ENCODE measurements at regions not wholly inside any gene's neighbourhood (a gene's known extent, or its start where the extent isn't known, plus 50 kb on each side); places are given as distances from the start of the nearest gene placed in this dataset.

- H3K4me1 ChIP-seq (ENCODE audit: control insufficient read depth, insufficient read depth, low read length, unreplicated experiment): peaks cover 16% of the 10 kb centered on the region
- H3K27me3 ChIP-seq (ENCODE audit: insufficient read depth, low read length): no peaks in the 10 kb centered on the region
- no peak overlapping the region for H2AFZ ChIP-seq (ENCODE audit: low read length, unreplicated experiment)
- no peak overlapping the region for H3K4me3 ChIP-seq (ENCODE audit: low read depth, low read length)
- H3K36me3 ChIP-seq (ENCODE audit: insufficient read depth, low read length): no peaks in the 10 kb centered on the region
- H3K79me2 ChIP-seq (ENCODE audit: control insufficient read depth, insufficient read depth, low read length, unreplicated experiment): no peaks in the 10 kb centered on the region
- no peak overlapping the region for H3K27ac ChIP-seq (ENCODE audit: low read depth, low read length)
Observed at GRCh38 chr13:40434516-40435397, 231.7 kb downstream of the FOXO1 start.

GRCh38 chr13:40438022-40438680 lies 228.3 kb downstream of the FOXO1 start:
- no peaks in the 10 kb centered on the region for H3K79me2 ChIP-seq (ENCODE audit: control insufficient read depth, insufficient read depth, low read length, unreplicated experiment)
- H3K36me3 ChIP-seq (ENCODE audit: insufficient read depth, low read length): no peaks in the 10 kb centered on the region
- H3K27ac ChIP-seq (ENCODE audit: low read depth, low read length): peak overlapping the region; percentile 63
- peak overlapping the region; percentile 64 for H3K4me3 ChIP-seq (ENCODE audit: low read depth, low read length)
- H3K27me3 ChIP-seq (ENCODE audit: insufficient read depth, low read length): no peaks in the 10 kb centered on the region
- peak overlapping the region; percentile 91 for H2AFZ ChIP-seq (ENCODE audit: low read length, unreplicated experiment)
- H3K4me1 ChIP-seq (ENCODE audit: control insufficient read depth, insufficient read depth, low read length, unreplicated experiment): peaks cover 37% of the 10 kb centered on the region

- Histone ChIP-seq H3K4me1 (ENCODE audit: control insufficient read depth, insufficient read depth, low read length, unreplicated experiment) (peaks cover 37% of the 10 kb centered on the region), H3K36me3 (ENCODE audit: insufficient read depth, low read length) (no peaks in the 10 kb centered on the region), H3K27me3 (ENCODE audit: insufficient read depth, low read length) (no peaks in the 10 kb centered on the region), H3K79me2 (ENCODE audit: control insufficient read depth, insufficient read depth, low read length, unreplicated experiment) (no peaks in the 10 kb centered on the region), H3K4me3 (ENCODE audit: low read depth, low read length) (peak overlapping the region; percentile 64), H3K27ac (ENCODE audit: low read depth, low read length) (peak overlapping the region; percentile 63), H2AFZ (ENCODE audit: low read length, unreplicated experiment) (peak overlapping the region; percentile 91)
Observed at GRCh38 chr13:40438999-40439797, 227.2 kb downstream of the FOXO1 start.

GRCh38 chr13:40439928-40440327 lies 226.5 kb downstream of the FOXO1 start:
- peaks cover 37% of the 10 kb centered on the region for H3K4me1 ChIP-seq (ENCODE audit: control insufficient read depth, insufficient read depth, low read length, unreplicated experiment)
- no peaks in the 10 kb centered on the region for H3K27me3 ChIP-seq (ENCODE audit: insufficient read depth, low read length)
- no peak overlapping the region for H3K27ac ChIP-seq (ENCODE audit: low read depth, low read length)
- H2AFZ ChIP-seq (ENCODE audit: low read length, unreplicated experiment): peak overlapping the region; percentile 91
- no peak overlapping the region for H3K4me3 ChIP-seq (ENCODE audit: low read depth, low read length)
- H3K79me2 ChIP-seq (ENCODE audit: control insufficient read depth, insufficient read depth, low read length, unreplicated experiment): no peaks in the 10 kb centered on the region
- H3K36me3 ChIP-seq (ENCODE audit: insufficient read depth, low read length): no peaks in the 10 kb centered on the region

GRCh38 chr13:40440990-40441820 lies 225.2 kb downstream of the FOXO1 start:
- no peaks in the 10 kb centered on the region for H3K36me3 ChIP-seq (ENCODE audit: insufficient read depth, low read length)
- no peak overlapping the region for H2AFZ ChIP-seq (ENCODE audit: low read length, unreplicated experiment)
- no peaks in the 10 kb centered on the region for H3K79me2 ChIP-seq (ENCODE audit: control insufficient read depth, insufficient read depth, low read length, unreplicated experiment)
- peaks cover 37% of the 10 kb centered on the region for H3K4me1 ChIP-seq (ENCODE audit: control insufficient read depth, insufficient read depth, low read length, unreplicated experiment)
- no peaks in the 10 kb centered on the region for H3K27me3 ChIP-seq (ENCODE audit: insufficient read depth, low read length)
- peak overlapping the region; percentile 37 for H3K27ac ChIP-seq (ENCODE audit: low read depth, low read length)
- H3K4me3 ChIP-seq (ENCODE audit: low read depth, low read length): no peak overlapping the region

- Histone ChIP-seq H2AFZ (ENCODE audit: low read length, unreplicated experiment) (no peak overlapping the region), H3K4me1 (ENCODE audit: control insufficient read depth, insufficient read depth, low read length, unreplicated experiment) (peaks cover 37% of the 10 kb centered on the region), H3K36me3 (ENCODE audit: insufficient read depth, low read length) (no peaks in the 10 kb centered on the region), H3K4me3 (ENCODE audit: low read depth, low read length) (no peak overlapping the region), H3K27ac (ENCODE audit: low read depth, low read length) (no peak overlapping the region), H3K79me2 (ENCODE audit: control insufficient read depth, insufficient read depth, low read length, unreplicated experiment) (no peaks in the 10 kb centered on the region), H3K27me3 (ENCODE audit: insufficient read depth, low read length) (no peaks in the 10 kb centered on the region)
Observed at GRCh38 chr13:40442231-40442630, 224.2 kb downstream of the FOXO1 start.

- no peaks in the 10 kb centered on the region for H3K27me3 ChIP-seq (ENCODE audit: insufficient read depth, low read length)
- no peak overlapping the region for H2AFZ ChIP-seq (ENCODE audit: low read length, unreplicated experiment)
- peaks cover 35% of the 10 kb centered on the region for H3K4me1 ChIP-seq (ENCODE audit: control insufficient read depth, insufficient read depth, low read length, unreplicated experiment)
- no peak overlapping the region for H3K4me3 ChIP-seq (ENCODE audit: low read depth, low read length)
- no peaks in the 10 kb centered on the region for H3K79me2 ChIP-seq (ENCODE audit: control insufficient read depth, insufficient read depth, low read length, unreplicated experiment)
- H3K27ac ChIP-seq (ENCODE audit: low read depth, low read length): no peak overlapping the region
- H3K36me3 ChIP-seq (ENCODE audit: insufficient read depth, low read length): no peaks in the 10 kb centered on the region
Observed at GRCh38 chr13:40442826-40443225, 223.6 kb downstream of the FOXO1 start.

- no peak overlapping the region for H3K27ac ChIP-seq (ENCODE audit: low read depth, low read length)
- no peak overlapping the region for H2AFZ ChIP-seq (ENCODE audit: low read length, unreplicated experiment)
- no peak overlapping the region for H3K4me3 ChIP-seq (ENCODE audit: low read depth, low read length)
- H3K27me3 ChIP-seq (ENCODE audit: insufficient read depth, low read length): no peaks in the 10 kb centered on the region
- H3K79me2 ChIP-seq (ENCODE audit: control insufficient read depth, insufficient read depth, low read length, unreplicated experiment): no peaks in the 10 kb centered on the region
- H3K4me1 ChIP-seq (ENCODE audit: control insufficient read depth, insufficient read depth, low read length, unreplicated experiment): peaks cover 25% of the 10 kb centered on the region
- H3K36me3 ChIP-seq (ENCODE audit: insufficient read depth, low read length): no peaks in the 10 kb centered on the region
Observed at GRCh38 chr13:40444241-40444640, 222.2 kb downstream of the FOXO1 start.

- no peak overlapping the region for H3K27ac ChIP-seq (ENCODE audit: low read depth, low read length)
- H3K79me2 ChIP-seq (ENCODE audit: control insufficient read depth, insufficient read depth, low read length, unreplicated experiment): no peaks in the 10 kb centered on the region
- H2AFZ ChIP-seq (ENCODE audit: low read length, unreplicated experiment): no peak overlapping the region
- H3K4me3 ChIP-seq (ENCODE audit: low read depth, low read length): no peak overlapping the region
- no peaks in the 10 kb centered on the region for H3K27me3 ChIP-seq (ENCODE audit: insufficient read depth, low read length)
- no peaks in the 10 kb centered on the region for H3K36me3 ChIP-seq (ENCODE audit: insufficient read depth, low read length)
- H3K4me1 ChIP-seq (ENCODE audit: control insufficient read depth, insufficient read depth, low read length, unreplicated experiment): peaks cover 12% of the 10 kb centered on the region
Observed at GRCh38 chr13:40445557-40445990, 220.9 kb downstream of the FOXO1 start.

- Histone ChIP-seq H3K79me2 (ENCODE audit: control insufficient read depth, insufficient read depth, low read length, unreplicated experiment) (no peaks in the 10 kb centered on the region), H2AFZ (ENCODE audit: low read length, unreplicated experiment) (no peak overlapping the region), H3K27me3 (ENCODE audit: insufficient read depth, low read length) (no peaks in the 10 kb centered on the region), H3K27ac (ENCODE audit: low read depth, low read length) (no peak overlapping the region), H3K36me3 (ENCODE audit: insufficient read depth, low read length) (no peaks in the 10 kb centered on the region), H3K4me1 (ENCODE audit: control insufficient read depth, insufficient read depth, low read length, unreplicated experiment) (peaks cover 4% of the 10 kb centered on the region), H3K4me3 (ENCODE audit: low read depth, low read length) (no peak overlapping the region)
Observed at GRCh38 chr13:40446365-40446764, 220.1 kb downstream of the FOXO1 start.
